RWPE1 (cell line): ENCODE measurements at regions not wholly inside any gene's neighbourhood (a gene's known extent, or its start where the extent isn't known, plus 50 kb on each side); places are given as distances from the start of the nearest gene placed in this dataset.

ENCODE experiments used
- CTCF ChIA-PET: fragments of 350-600 bp; sonication (Branson Sonifier 250); formaldehyde crosslinking; extraction: SDS; loops from one replicate; lab custom pipeline; 2021; lab: Yijun Ruan, JAX
- POLR2A ChIA-PET: fragments of 400-600 bp; formaldehyde crosslinking; extraction: SDS; loops from one replicate; lab custom pipeline; 2020; ENCODE audit warnings: antibody characterized with exemption; ENCODE audit not compliant: low non-redundant PET; lab: Yijun Ruan, JAX
- DNase-seq: peaks from one replicate; pipeline ENCODE4 v3.0.0; 2012; ENCODE audit warnings: low spot score
- H3K27ac ChIP-seq: fragments of 450-650 bp; 2 replicates; pipeline ENCODE4 v1.5.1; 2017
- CTCF ChIP-seq: fragments of 450-650 bp; conservative IDR thresholded peaks from 2 replicates; pipeline ENCODE4 v1.5.1; 2017; ENCODE audit warnings: low read depth, mild to moderate bottlenecking

GRCh38 chr13:99105160-99105559, 95.5 kb upstream of the UBAC2 start:
- H3K27ac ChIP-seq = no peak overlapping the region
- no peak for DNase-seq
- CTCF ChIA-PET = interaction anchor here (0.7 kb wide), 1 partner anchor 381 kb away, joined by 4 read pairs; no protein-coding TSS in a partner anchor
- no peak for TF ChIP-seq CTCF
- POLR2A ChIA-PET = no interaction called here

- CTCF ChIA-PET = no interaction called here
These were observed 87.3 kb upstream of the UBAC2 start for GRCh38 chr13:99113351-99113750.

GRCh38 chr13:99118179-99118578, 82.5 kb upstream of the UBAC2 start:
- no peak for TF ChIP-seq CTCF
- ChIA-PET CTCF (interaction anchor here (0.6 kb wide), 1 partner anchor 39 kb away, joined by 3 read pairs; no protein-coding TSS in a partner anchor), POLR2A (no interaction called here)
- no peak overlapping the region for H3K27ac ChIP-seq
- DNase-seq = no peak

More at GRCh38 chr13:99113351-99113750, 87.3 kb upstream of the UBAC2 start:
- TF ChIP-seq CTCF = no peak
- H3K27ac ChIP-seq = no peak overlapping the region
- DNase-seq = no peak
- POLR2A ChIA-PET = interaction anchor here (0.8 kb wide), 1 partner anchor 34 kb away, joined by 7 read pairs; no protein-coding TSS in a partner anchor

GRCh38 chr13:99119656-99120055, 81.0 kb upstream of the UBAC2 start:
- H3K27ac ChIP-seq = no peak overlapping the region
- ChIA-PET POLR2A (no interaction called here), CTCF (no interaction called here)
- TF ChIP-seq CTCF = no peak
- DNase-seq = no peak

- CTCF ChIA-PET = no interaction called here
- H3K27ac ChIP-seq = no peak overlapping the region
- no peak for DNase-seq
- POLR2A ChIA-PET = no interaction called here
- TF ChIP-seq CTCF = no peak
These were observed 79.9 kb upstream of the UBAC2 start for GRCh38 chr13:99120751-99121150.

GRCh38 chr13:99122171-99122570, 78.5 kb upstream of the UBAC2 start:
- no peak overlapping the region for H3K27ac ChIP-seq
- POLR2A ChIA-PET = no interaction called here
- CTCF ChIA-PET = interaction anchor here (1.1 kb wide), 1 partner anchor 71 kb away, joined by 3 read pairs; no protein-coding TSS in a partner anchor
- no peak for TF ChIP-seq CTCF
- no peak for DNase-seq
